T-helper 1 cell (primary cell): ENCODE measurements at regions not wholly inside any gene's neighbourhood (a gene's known extent, or its start where the extent isn't known, plus 50 kb on each side); places are given as distances from the start of the nearest gene placed in this dataset.

Experiments
- DNase-seq, 5 donors: peaks; one replicate each; pipeline ENCODE4 v3.0.0-alpha.2; 2012 to 2020

GRCh38 chr1:4146614-4147013 is 246.5 kb upstream of the C1orf174 start:
- no peak for DNase-seq

GRCh38 chr1:4147509-4147908 is 247.4 kb upstream of the C1orf174 start:
- no peak for DNase-seq

GRCh38 chr1:4149281-4149680 is 249.2 kb upstream of the C1orf174 start:
- DNase-seq: no peak

- no peak for DNase-seq
Measured at GRCh38 chr1:4149831-4150230, 249.8 kb upstream of the C1orf174 start.

DNA sequence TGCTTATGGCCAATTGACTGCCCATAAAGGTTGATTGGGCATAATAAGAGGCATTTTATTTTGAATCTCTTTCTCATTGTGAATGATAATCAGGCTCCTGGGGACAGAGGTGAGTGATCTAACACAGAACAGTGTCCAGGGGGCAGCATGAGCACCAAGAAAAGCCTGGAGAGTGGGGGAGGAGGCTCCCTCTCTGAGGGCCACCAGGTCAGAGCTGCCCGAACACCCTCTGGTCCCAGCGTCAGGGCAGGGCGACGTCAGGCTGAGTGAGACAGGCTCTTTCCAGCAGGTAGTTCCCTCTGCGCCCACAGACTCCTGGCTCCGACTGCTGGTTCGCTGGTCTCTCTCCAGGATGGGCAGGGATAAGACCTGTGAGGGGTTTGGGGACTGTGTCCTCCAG is 250.2 kb upstream of the C1orf174 start:
- DNase-seq: no peak

- no peak for DNase-seq
Measured at GRCh38 chr1:4152266-4152665, 252.2 kb upstream of the C1orf174 start.

- no peak for DNase-seq
Measured at GRCh38 chr1:4153571-4153970, 253.5 kb upstream of the C1orf174 start.

GRCh38 chr1:4156241-4156973 is 256.3 kb upstream of the C1orf174 start:
- DNase-seq: no peak

- DNase-seq: no peak
Measured at GRCh38 chr1:4160181-4160580, 260.1 kb upstream of the C1orf174 start.

DNA sequence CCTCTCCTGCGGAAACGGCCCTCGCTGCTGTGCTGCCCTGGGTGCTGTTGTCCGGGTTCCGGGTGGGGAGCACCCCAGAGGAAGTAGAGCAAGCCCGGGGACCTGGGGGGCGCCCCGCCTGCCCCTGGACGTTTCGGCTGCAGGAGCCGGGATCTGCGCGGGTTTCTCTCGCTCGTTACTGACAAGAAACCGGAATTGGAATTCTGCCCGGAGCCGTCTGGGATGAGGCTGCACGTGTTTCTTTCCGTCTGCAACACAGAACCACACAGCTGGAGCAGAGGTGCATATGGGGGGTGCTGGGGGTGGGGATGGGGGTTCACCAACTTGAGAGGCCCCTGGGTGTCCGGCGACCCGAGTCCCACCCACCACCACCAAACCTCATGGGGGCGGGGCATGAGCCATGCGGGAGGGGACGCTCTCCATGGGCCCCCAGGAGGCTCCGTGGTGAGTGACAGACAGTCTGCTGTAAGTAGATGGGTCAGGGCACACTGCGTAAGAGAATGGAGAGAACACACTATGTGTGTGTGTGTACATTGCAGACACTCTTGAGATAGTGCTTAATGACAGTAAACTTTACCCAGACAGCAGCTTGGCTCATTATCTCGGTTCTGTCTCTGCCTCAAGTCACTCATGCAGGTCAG is 261.4 kb upstream of the C1orf174 start:
- DNase-seq: no peak

- no peak for DNase-seq
Measured at GRCh38 chr1:4164965-4165364, 264.9 kb upstream of the C1orf174 start.

DNA sequence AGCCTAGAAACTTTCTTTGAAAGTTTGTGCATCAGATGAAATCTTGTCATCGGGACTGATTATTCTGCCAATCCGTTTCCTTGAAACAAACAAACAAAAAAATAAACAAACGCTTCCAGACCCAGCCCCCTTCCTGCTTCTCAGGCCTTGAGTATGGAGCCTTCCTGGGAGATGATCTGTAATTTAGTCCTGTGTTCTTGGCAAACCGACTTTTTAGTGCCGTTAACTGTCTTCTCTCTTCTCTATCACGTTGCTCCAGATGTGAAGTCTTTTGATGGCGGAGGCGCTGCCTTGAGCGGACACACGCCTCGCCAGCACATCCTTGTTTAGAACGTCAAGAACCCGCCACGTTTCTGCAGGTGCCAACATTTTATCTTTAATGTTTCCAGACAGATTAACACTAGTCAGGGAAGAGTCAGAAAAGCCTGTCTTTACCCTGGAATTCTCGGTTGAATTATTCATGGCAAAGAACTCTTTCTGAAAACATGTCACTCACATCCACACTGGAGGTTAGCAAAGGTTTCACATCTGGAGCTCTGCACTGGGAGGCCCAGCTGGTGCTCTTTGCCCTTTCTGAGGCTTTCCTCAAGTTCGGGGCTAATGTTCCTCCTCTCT is 265.7 kb upstream of the C1orf174 start:
- no peak for DNase-seq

DNA sequence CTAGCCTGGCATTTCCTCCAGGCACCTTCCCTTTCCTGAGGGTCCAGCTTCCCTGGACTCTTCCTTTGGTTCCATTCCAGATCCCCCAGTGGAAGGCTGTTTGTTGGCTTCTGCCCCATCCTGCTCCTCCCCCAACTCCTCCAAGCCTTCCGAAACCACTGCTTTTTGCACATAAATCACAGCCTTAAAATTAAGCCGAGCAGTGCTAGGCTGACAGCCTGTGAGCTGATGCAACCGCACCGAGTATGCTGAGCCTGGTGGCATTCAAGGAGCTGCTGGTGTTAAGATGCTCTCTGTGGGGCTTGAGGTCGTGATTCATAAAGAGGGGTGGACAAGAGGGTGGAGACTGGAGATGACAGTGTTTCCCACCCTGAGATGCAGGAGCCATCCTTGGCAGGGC is 266.6 kb upstream of the C1orf174 start:
- no peak for DNase-seq

DNA sequence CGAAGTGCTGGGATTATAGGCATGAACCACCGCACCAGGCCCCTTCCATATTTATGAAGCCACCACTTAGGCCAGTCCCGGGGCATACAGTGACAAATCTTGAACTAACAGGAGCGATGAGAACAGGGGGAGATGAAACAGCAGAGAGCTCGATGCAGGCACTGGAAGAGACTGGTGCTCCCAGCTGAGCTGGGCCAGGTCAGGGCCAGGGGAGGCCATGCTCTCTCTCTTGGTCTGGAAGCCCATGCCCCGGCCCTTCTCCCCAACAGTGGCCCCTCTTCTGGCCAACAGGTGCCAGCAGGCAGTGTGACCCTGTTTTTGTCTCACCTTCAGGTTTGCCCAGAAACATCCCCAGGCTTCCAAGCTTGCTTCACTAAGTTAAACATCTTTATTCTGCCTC is 269.9 kb upstream of the C1orf174 start:
- no peak for DNase-seq

GRCh38 chr1:4170548-4171340 is 270.7 kb upstream of the C1orf174 start:
- no peak for DNase-seq

DNA sequence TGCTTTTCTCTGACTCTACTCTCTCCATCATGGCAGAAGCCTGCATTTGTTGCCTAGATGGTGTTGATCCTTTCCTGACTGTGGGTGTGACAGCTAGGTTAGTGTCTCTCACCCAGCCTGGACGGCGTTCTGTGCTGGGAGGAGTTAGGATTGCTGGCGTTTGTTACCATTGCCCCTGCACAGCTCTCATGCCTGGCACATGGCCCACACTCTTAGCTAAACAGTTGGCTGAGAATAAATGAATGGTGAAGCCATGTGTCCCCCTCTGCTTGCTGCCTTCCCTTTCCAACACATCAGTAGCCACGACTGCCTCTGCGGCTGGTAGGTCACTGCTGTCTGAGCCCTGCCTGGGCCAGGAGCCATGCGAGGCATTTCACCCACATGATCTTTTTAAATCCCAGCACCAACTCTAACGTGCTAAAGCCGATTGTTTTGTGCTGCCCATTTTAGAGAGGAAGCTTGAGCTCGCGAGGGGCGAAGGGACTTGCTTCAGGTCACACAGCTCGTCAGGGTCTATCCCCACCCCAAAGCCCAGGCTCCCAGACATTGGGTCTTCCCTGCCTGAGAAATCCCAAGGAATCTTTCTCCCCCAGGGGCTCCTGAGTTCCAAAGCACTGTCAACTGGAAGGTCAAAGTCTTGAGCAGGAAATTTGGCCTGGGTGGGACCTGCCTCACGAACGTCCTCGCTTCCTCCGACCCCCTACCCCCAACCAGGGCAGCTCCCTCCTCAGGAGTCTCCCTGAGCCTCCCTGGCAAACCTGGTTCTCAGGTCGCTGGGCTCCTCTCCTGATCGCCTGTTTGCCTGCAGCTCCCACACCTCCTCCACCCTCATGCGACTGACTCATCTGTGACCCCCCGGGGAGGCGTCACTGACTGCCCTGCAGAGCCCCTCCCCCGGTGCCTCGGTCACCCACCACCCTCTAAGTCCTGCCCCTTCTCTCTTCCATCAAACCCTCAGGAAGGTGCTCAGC is 271.7 kb upstream of the C1orf174 start:
- no peak for DNase-seq

GRCh38 chr1:4172644-4173599 is 272.9 kb upstream of the C1orf174 start:
- peak in 1 of 5 donors; percentile 40 for DNase-seq

GRCh38 chr1:4173731-4174130 is 273.7 kb upstream of the C1orf174 start:
- no peak for DNase-seq

DNA sequence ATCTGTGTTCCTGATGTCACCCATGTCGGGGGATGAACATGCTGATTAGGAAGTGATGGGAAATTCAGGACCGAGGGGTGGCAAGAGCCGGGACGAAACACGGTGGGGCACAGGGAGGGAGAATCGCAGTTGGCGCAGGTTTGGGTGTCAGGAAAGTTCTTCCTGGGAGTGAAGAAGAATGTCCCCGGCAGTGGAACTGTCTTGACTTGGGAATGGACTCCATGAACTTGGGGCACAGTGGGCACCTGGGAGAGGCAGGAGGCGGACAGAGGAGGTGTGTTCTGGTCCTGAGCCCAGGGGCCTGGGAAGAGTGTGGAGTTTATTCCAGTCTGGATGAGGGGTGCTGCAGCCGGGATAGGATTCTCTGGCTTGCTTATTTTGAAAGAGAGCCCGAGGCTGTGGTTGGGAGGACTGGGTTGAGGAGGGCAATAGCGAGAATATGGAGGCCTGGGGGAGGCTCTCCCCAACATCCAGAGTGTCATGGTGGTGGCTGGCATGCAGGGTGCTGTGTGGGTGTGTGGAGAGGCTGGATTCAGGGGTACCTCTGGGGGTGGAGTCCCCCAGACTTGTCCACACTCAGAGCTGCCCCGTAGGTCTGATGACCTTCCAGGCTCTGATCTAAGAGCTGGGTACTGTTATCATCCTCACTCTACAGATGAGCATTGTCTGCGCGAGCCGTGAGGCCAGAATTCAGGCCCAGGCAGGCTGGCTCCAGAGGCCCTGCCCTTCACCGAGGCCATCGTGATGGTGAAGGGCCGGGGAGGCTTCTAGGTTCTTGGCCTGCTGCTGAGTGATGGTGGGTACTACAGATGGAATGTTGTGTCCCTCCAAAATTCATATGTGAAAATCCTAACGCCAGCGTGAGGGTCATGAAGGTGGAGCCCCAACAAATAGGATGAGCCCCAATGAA is 274.5 kb upstream of the C1orf174 start:
- DNase-seq: no peak
